ENCODE measurements at regions not wholly inside any gene's neighbourhood (a gene's known extent, or its start where the extent isn't known, plus 50 kb on each side); places are given as distances from the start of the nearest gene placed in this dataset.
"Not testable (repeated sequence)": the region's sequence is repeated elsewhere in the genome, so short reads cannot be mapped to it uniquely, and the experiment has no call there.

DNA sequence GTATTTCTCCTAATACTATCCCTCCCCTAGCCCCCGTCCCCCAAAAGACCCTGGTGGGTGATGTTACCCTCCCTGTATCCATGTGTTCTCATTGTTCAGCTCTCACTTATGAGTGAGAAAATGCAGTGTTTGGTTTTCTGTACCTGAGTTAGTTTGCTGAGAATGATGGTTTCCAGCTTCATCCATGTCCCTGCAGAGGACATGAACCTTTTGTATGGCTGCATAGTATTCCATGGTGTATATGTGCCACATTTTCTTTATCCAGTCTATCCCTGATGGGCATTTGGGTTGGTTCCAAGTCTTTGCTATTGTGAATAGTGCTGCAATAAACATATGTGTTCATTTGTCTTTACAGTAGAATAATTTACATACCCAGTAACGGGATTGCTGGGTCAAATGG lies 235.8 kb upstream of the NOCT start:
- TF ChIP-seq CTCF (conservative IDR thresholded peaks at IDR 0.05; ENCODE audit: low read length); EZH2phosphoT487 (IDR thresholded peaks at IDR 0.05; ENCODE audit: borderline replicate concordance): not testable (repeated sequence)
